GM23338 (cell line): ENCODE measurements at regions not wholly inside any gene's neighbourhood (a gene's known extent, or its start where the extent isn't known, plus 50 kb on each side); places are given as distances from the start of the nearest gene placed in this dataset.

Experiments
- CREB1 ChIP-seq: fragments of 250-450 bp; sonication (Bioruptor Pico); IDR thresholded peaks from 2 replicates; pipeline ENCODE4 v1.5.0; 2020; ENCODE audit warnings: low read depth, mild to moderate bottlenecking, moderate library complexity
- EZH2 ChIP-seq: fragments of 200-600 bp; sonication (generic); IDR thresholded peaks from one replicate; pipeline ENCODE4 v1.8.0; 2017; ENCODE audit warnings: antibody characterized with exemption, mild to moderate bottlenecking, low read depth; ENCODE audit not compliant: unreplicated experiment
- EZH2phosphoT487 ChIP-seq: fragments of 200-600 bp; sonication (generic); IDR thresholded peaks from one replicate; pipeline ENCODE4 v1.8.1; 2018; ENCODE audit warnings: antibody characterized with exemption; ENCODE audit not compliant: unreplicated experiment
- POLR2AphosphoS5 ChIP-seq: IDR thresholded peaks from 2 replicates; pipeline ENCODE4 v1.6.1; 2016; ENCODE audit warnings: antibody characterized with exemption, low read depth
- TF ChIP-seq, protein P1 (sequence below), 2 experiments: fragments of 200-600 bp in 1 of 2; sonication (generic) in 1 of 2; conservative IDR thresholded peaks; 2 replicates each; pipeline versions ENCODE4 v1.5.1 to v1.6.1; 2016 to 2017; ENCODE audit warnings: antibody characterized with exemption in 2 of 2, low read depth in 2 of 2, mild to moderate bottlenecking in 2 of 2, moderate library complexity in 1 of 2
- TF ChIP-seq, protein P2 (sequence below): IDR thresholded peaks from one replicate; pipeline ENCODE4 v1.6.1; 2018; ENCODE audit warnings: antibody characterized with exemption; ENCODE audit not compliant: unreplicated experiment

DNA sequence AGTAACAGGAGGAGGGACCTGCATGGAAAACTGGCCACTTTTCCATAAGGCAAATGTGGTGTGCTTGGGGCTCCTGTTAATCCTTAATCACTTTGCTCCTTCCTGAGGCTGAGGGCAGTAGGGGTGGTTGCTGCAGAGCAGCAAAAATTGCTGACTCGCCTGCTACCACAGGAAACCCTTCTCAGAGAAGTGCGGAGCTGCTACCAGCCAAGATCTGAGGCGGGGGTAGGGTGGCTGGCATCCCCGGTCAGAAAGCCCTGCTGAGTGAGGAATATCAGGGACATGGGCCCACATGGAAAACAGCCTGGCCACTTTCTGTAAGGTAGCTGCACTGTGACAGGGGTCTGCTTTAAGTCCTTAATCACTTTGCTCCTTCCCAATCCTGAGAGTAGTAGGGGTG, 192.4 kb upstream of the GHR start:
- TF ChIP-seq, protein P1, sequence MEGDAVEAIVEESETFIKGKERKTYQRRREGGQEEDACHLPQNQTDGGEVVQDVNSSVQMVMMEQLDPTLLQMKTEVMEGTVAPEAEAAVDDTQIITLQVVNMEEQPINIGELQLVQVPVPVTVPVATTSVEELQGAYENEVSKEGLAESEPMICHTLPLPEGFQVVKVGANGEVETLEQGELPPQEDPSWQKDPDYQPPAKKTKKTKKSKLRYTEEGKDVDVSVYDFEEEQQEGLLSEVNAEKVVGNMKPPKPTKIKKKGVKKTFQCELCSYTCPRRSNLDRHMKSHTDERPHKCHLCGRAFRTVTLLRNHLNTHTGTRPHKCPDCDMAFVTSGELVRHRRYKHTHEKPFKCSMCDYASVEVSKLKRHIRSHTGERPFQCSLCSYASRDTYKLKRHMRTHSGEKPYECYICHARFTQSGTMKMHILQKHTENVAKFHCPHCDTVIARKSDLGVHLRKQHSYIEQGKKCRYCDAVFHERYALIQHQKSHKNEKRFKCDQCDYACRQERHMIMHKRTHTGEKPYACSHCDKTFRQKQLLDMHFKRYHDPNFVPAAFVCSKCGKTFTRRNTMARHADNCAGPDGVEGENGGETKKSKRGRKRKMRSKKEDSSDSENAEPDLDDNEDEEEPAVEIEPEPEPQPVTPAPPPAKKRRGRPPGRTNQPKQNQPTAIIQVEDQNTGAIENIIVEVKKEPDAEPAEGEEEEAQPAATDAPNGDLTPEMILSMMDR (conservative IDR thresholded peaks at IDR 0.05; ENCODE audit: low read depth in 2 of 2) = no peak
- TF ChIP-seq, protein P2, sequence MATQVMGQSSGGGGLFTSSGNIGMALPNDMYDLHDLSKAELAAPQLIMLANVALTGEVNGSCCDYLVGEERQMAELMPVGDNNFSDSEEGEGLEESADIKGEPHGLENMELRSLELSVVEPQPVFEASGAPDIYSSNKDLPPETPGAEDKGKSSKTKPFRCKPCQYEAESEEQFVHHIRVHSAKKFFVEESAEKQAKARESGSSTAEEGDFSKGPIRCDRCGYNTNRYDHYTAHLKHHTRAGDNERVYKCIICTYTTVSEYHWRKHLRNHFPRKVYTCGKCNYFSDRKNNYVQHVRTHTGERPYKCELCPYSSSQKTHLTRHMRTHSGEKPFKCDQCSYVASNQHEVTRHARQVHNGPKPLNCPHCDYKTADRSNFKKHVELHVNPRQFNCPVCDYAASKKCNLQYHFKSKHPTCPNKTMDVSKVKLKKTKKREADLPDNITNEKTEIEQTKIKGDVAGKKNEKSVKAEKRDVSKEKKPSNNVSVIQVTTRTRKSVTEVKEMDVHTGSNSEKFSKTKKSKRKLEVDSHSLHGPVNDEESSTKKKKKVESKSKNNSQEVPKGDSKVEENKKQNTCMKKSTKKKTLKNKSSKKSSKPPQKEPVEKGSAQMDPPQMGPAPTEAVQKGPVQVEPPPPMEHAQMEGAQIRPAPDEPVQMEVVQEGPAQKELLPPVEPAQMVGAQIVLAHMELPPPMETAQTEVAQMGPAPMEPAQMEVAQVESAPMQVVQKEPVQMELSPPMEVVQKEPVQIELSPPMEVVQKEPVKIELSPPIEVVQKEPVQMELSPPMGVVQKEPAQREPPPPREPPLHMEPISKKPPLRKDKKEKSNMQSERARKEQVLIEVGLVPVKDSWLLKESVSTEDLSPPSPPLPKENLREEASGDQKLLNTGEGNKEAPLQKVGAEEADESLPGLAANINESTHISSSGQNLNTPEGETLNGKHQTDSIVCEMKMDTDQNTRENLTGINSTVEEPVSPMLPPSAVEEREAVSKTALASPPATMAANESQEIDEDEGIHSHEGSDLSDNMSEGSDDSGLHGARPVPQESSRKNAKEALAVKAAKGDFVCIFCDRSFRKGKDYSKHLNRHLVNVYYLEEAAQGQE = no peak
- TF ChIP-seq CREB1 (CRISPR knock-in tag) (no peak), EZH2 (no peak), POLR2AphosphoS5 (no peak), EZH2phosphoT487 (no peak)
